D721Med (cell line): ENCODE measurements at regions not wholly inside any gene's neighbourhood (a gene's known extent, or its start where the extent isn't known, plus 50 kb on each side); places are given as distances from the start of the nearest gene placed in this dataset.

ENCODE experiments used
- DNase-seq: peaks from one replicate; pipeline ENCODE4 v3.0.0; 2011; ENCODE audit warnings: low spot score; ENCODE audit not compliant: insufficient read length
- FAIRE-seq: peaks from 2 replicates; lab custom pipeline; 2011; peaks lifted over from hg19 to GRCh38; lab: Jason Lieb, UNC
- CTCF ChIP-seq: IDR thresholded peaks from 2 replicates; pipeline ENCODE4 v1.5.1; 2012; ENCODE audit warnings: mild to moderate bottlenecking, control low read depth; ENCODE audit not compliant: insufficient read depth; ENCODE audit errors: missing control alignments

GRCh38 chr17:69898601-69899000, 176.4 kb upstream of the KCNJ16 start:
- DNase-seq, result no peak
- no peak for FAIRE-seq
- no peak for TF ChIP-seq CTCF

GRCh38 chr17:69900101-69900500, 174.9 kb upstream of the KCNJ16 start:
- no peak for DNase-seq
- no peak for FAIRE-seq
- TF ChIP-seq CTCF, result no peak

GRCh38 chr17:69900829-69901228, 174.2 kb upstream of the KCNJ16 start:
- DNase-seq, result no peak
- no peak for FAIRE-seq
- TF ChIP-seq CTCF, result no peak

- DNase-seq (no peak), FAIRE-seq (no peak)
- TF ChIP-seq CTCF, result no peak
Measured at GRCh38 chr17:69906306-69906705, 168.7 kb upstream of the KCNJ16 start.

GRCh38 chr17:69907132-69907847, 167.7 kb upstream of the KCNJ16 start:
- no peak for TF ChIP-seq CTCF
- DNase-seq, result no peak
- FAIRE-seq, result no peak

- FAIRE-seq, result no peak
Measured at GRCh38 chr17:69908626-69909368, 166.2 kb upstream of the KCNJ16 start.

More at GRCh38 chr17:69908626-69909368, 166.2 kb upstream of the KCNJ16 start:
- DNase-seq, result no peak
- TF ChIP-seq CTCF, result no peak
